ENCODE measurements at regions not wholly inside any gene's neighbourhood (a gene's known extent, or its start where the extent isn't known, plus 50 kb on each side); places are given as distances from the start of the nearest gene placed in this dataset.

DNA sequence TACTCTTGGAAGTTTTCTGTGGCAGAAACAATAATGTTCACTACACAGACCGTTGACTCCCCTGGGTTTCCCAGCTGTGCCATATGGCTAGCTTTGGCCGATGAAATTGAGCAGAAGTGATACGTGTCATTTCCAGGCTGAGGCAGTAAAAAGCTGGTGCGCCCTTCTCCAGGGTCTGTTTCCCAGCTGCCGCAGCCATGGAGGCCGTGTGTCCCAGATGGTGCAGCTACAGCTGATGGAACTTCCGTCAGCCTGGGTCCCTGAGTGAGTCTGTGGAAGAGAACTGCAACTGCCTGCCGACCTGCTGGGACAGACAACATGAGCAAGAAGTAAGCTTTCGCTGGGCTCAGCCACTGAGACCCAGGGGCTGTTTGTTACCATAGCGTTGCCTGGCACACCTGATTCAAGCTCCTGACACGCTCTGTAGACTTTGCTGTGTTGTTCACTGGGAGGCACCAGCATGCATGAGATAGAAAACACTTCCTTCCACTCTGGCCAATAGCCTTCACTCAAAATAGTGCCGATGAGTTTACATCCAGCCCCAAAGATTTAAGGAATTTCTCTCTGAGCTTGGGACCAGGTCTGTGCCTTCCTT is 116.3 kb upstream of the SLC25A33 start:
- TF ChIP-seq POLR2AphosphoS5 (IDR thresholded peaks at IDR 0.05; ENCODE audit: borderline replicate concordance, low read depth, low read length) (no peak), EZH2 (IDR thresholded peaks at IDR 0.05) (no peak), FOXP2 (optimal IDR thresholded peaks at IDR 0.05; ENCODE audit: control extremely low read depth, extremely low read length, insufficient read depth) (no peak)
